ENCODE measurements at regions not wholly inside any gene's neighbourhood (a gene's known extent, or its start where the extent isn't known, plus 50 kb on each side); places are given as distances from the start of the nearest gene placed in this dataset.

DNA sequence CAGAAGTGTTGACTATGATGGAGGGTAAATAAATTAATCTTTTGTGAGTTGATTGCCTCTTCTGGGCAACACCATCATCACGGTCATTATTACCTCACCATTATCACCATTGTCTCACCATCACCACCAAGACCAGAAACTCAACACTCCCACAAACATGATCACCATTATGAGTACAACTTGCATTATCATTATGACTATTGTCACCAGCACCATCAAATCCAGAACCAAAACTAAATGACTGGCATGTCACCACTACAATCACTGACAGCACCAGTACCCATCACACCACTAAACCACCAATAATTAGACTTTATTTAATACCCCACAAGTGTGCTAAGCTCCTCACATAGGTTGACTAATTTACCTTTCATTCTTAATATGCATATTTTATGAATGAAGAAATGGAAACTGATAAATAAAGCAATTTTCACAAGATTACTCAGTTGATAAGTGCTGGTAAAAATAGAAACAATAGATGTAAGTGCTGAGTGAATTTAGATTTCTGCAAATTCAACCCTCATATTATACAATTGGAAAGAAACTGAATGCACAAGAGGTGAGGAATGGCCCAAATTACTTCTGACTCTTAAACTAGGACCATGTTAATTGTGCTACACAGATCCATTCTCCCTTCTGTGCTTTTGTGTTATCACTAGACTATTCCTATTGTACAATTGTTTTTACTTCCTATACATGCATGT, 517.8 kb upstream of the PAPPA start:
- CTCF ChIA-PET = no interaction called here

DNA sequence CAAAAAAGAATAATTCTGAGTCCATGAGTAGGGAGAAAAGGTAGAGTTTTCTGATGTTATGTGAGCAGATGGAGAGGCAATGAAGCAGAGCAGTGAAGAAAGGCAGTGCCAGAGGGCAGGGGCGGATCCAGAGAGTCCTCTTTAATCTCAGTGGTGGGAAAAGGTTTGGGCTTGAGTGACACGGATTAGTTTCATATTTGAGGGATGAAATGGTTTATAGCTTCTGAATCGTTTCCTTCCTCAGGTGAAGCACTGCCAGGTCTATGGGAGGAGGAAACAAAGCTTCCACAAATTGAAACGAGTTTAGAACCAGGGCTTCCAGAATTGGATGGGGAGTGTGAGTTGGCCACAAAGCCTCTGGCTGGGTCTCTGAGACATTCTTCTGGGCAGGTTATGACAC, 517.0 kb upstream of the PAPPA start:
- Histone ChIP-seq H3K4me3 (ENCODE audit: low read depth, low read length) (no peak overlapping the region), H3K27ac (ENCODE audit: low read depth, low read length) (no peak overlapping the region), H3K27me3 (ENCODE audit: control insufficient read depth, insufficient read depth, low read length) (no peaks in the 10 kb centered on the region), H3K9me3 (ENCODE audit: control insufficient read depth, insufficient read depth, low read length) (no peaks in the 10 kb centered on the region)
- ChIA-PET CTCF (no interaction called here), POLR2A (no interaction called here)
- DNase-seq (ENCODE audit: low read depth, low spot score) = no peak
- TF ChIP-seq CTCF (IDR thresholded peaks at IDR 0.05; ENCODE audit: low read depth, low read length) = no peak

More for the DNA sequence above, 517.8 kb upstream of the PAPPA start:
- POLR2A ChIA-PET = no interaction called here
- H3K27ac ChIP-seq (ENCODE audit: low read depth, low read length) = no peak overlapping the region
- no peak for TF ChIP-seq CTCF (IDR thresholded peaks at IDR 0.05; ENCODE audit: low read depth, low read length)
- no peak overlapping the region for H3K4me3 ChIP-seq (ENCODE audit: low read depth, low read length)
- H3K27me3 ChIP-seq (ENCODE audit: control insufficient read depth, insufficient read depth, low read length) = no peaks in the 10 kb centered on the region
- no peak for DNase-seq (ENCODE audit: low read depth, low spot score)
- no peaks in the 10 kb centered on the region for H3K9me3 ChIP-seq (ENCODE audit: control insufficient read depth, insufficient read depth, low read length)

DNA sequence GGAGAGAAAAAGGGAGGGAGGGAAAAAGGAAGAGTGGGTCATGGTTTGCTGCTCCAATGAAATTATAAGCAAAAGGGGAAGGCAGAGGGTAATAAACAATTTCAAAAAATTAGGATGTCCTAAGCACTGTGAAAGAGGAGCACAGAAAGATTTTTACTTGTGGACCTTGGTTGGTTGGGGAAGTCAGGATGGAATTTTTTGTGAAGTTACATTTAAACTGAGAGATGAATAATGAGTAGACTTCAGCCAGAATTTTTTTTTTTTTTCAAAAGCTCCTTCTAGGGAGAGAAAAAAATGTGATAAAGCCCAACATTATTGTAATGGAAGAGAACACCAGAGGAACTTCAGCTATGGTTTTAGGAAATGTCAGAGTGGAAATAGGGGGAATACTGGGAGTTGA, 515.9 kb upstream of the PAPPA start:
- H3K9me3 ChIP-seq (ENCODE audit: control insufficient read depth, insufficient read depth, low read length) = no peaks in the 10 kb centered on the region
- DNase-seq (ENCODE audit: low read depth, low spot score) = no peak
- no peak overlapping the region for H3K27ac ChIP-seq (ENCODE audit: low read depth, low read length)
- ChIA-PET POLR2A (no interaction called here), CTCF (no interaction called here)
- no peak overlapping the region for H3K4me3 ChIP-seq (ENCODE audit: low read depth, low read length)
- no peak for TF ChIP-seq CTCF (IDR thresholded peaks at IDR 0.05; ENCODE audit: low read depth, low read length)
- H3K27me3 ChIP-seq (ENCODE audit: control insufficient read depth, insufficient read depth, low read length) = no peaks in the 10 kb centered on the region

- Histone ChIP-seq H3K27me3 (ENCODE audit: control insufficient read depth, insufficient read depth, low read length) (no peaks in the 10 kb centered on the region), H3K27ac (ENCODE audit: low read depth, low read length) (no peak overlapping the region), H3K9me3 (ENCODE audit: control insufficient read depth, insufficient read depth, low read length) (no peaks in the 10 kb centered on the region), H3K4me3 (ENCODE audit: low read depth, low read length) (no peak overlapping the region)
- TF ChIP-seq CTCF (IDR thresholded peaks at IDR 0.05; ENCODE audit: low read depth, low read length) = no peak
- DNase-seq (ENCODE audit: low read depth, low spot score) = peak; percentile 42
- CTCF ChIA-PET = interaction anchor here (0.6 kb wide), 1 partner anchor 25 kb away, joined by 9 read pairs; no protein-coding TSS in a partner anchor
- POLR2A ChIA-PET = interaction anchor here (0.6 to 2.6 kb wide), 2 partner anchors 32 to 237 kb away, joined by 3 to 12 read pairs; no protein-coding TSS in a partner anchor
These were observed 512.7 kb upstream of the PAPPA start for GRCh38 chr9:115640887-115641286.

GRCh38 chr9:115642285-115642684, 511.3 kb upstream of the PAPPA start:
- Histone ChIP-seq H3K27me3 (ENCODE audit: control insufficient read depth, insufficient read depth, low read length) (no peaks in the 10 kb centered on the region), H3K4me3 (ENCODE audit: low read depth, low read length) (no peak overlapping the region), H3K27ac (ENCODE audit: low read depth, low read length) (peak overlapping the region; percentile 50), H3K9me3 (ENCODE audit: control insufficient read depth, insufficient read depth, low read length) (no peaks in the 10 kb centered on the region)
- TF ChIP-seq CTCF (IDR thresholded peaks at IDR 0.05; ENCODE audit: low read depth, low read length) = no peak
- CTCF ChIA-PET = interaction anchor here (0.7 to 3.2 kb wide), 2 partner anchors 49 to 1168 kb away, joined by 4 to 14 read pairs; no protein-coding TSS in a partner anchor
- POLR2A ChIA-PET = interaction anchor here (0.7 to 2.6 kb wide), 9 partner anchors 9 to 511 kb away, joined by 3 to 16 read pairs (median 4); partner anchors contain the start of gene PAPPA
- DNase-seq (ENCODE audit: low read depth, low spot score) = peak; percentile 50
